CD4-positive, alpha-beta T cell treated with Interleukin-17A for 4 hours (primary cell): ENCODE measurements at regions not wholly inside any gene's neighbourhood (a gene's known extent, or its start where the extent isn't known, plus 50 kb on each side); places are given as distances from the start of the nearest gene placed in this dataset.

Experiments
- DNase-seq: peaks from one replicate; pipeline ENCODE4 v3.0.0-alpha.2; 2020; ENCODE audit warnings: mixed read lengths

- DNase-seq: no peak
Observed at GRCh38 chr1:50289495-50289894, 133.7 kb downstream of the DMRTA2 start.

- DNase-seq: no peak
Observed at GRCh38 chr1:50285994-50286393, 137.2 kb downstream of the DMRTA2 start.

GRCh38 chr1:50279622-50280330, 143.5 kb downstream of the DMRTA2 start:
- no peak for DNase-seq

GRCh38 chr1:50278961-50279360, 144.3 kb downstream of the DMRTA2 start:
- no peak for DNase-seq

GRCh38 chr1:50278410-50278809, 144.8 kb downstream of the DMRTA2 start:
- DNase-seq: no peak

GRCh38 chr1:50275566-50275965, 147.7 kb downstream of the DMRTA2 start:
- DNase-seq: no peak

GRCh38 chr1:50272912-50273311, 150.3 kb downstream of the DMRTA2 start:
- no peak for DNase-seq

GRCh38 chr1:50271968-50272578, 151.2 kb downstream of the DMRTA2 start:
- DNase-seq: no peak

- DNase-seq: no peak
Observed at GRCh38 chr1:50271337-50271736, 151.9 kb downstream of the DMRTA2 start.

- DNase-seq: no peak
Observed at GRCh38 chr1:50270926-50271325, 152.3 kb downstream of the DMRTA2 start.

GRCh38 chr1:50268049-50268448, 155.2 kb downstream of the DMRTA2 start:
- no peak for DNase-seq

GRCh38 chr1:50266509-50266908, 156.7 kb downstream of the DMRTA2 start:
- DNase-seq: no peak

- no peak for DNase-seq
Observed at GRCh38 chr1:50265790-50266314, 157.1 kb downstream of the ELAVL4 start.

- no peak for DNase-seq
Observed at GRCh38 chr1:50264590-50264989, 155.9 kb downstream of the ELAVL4 start.

- no peak for DNase-seq
Observed at GRCh38 chr1:50262436-50262835, 153.7 kb downstream of the ELAVL4 start.

GRCh38 chr1:50261951-50262350, 153.2 kb downstream of the ELAVL4 start:
- DNase-seq: no peak

- no peak for DNase-seq
Observed at GRCh38 chr1:50257940-50258685, 149.4 kb downstream of the ELAVL4 start.

- DNase-seq: no peak
Observed at GRCh38 chr1:50257029-50257428, 148.3 kb downstream of the ELAVL4 start.
